ENCODE measurements at regions not wholly inside any gene's neighbourhood (a gene's known extent, or its start where the extent isn't known, plus 50 kb on each side); places are given as distances from the start of the nearest gene placed in this dataset.

DNA sequence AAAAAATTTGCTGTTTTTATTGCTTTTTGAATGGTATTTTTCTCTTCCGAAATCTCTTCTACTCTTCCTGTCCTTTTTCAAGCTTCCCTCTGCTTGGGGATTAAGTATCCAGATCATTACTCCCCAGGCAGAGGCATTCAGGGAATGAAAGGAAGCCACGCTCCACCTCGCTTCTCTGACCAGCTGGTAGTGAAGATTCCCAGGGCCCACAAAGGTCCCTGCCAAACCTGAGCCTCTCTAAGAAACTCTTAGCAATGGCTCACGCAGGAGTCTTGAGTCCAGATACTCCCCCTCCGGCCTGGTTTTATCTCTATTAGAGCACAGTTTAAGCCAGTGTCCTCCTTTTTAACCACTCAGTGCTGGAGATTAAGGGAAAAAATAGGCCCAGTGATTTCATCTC, 51.4 kb upstream of the SOD3 start:
- TF ChIP-seq CTCF (conservative IDR thresholded peaks at IDR 0.05; ENCODE audit: low read length) (no peak), EZH2phosphoT487 (IDR thresholded peaks at IDR 0.05; ENCODE audit: borderline replicate concordance) (no peak)

Measured in Loucy (cell line).